Spleen (tissue), 7 donors: ENCODE measurements at regions not wholly inside any gene's neighbourhood (a gene's known extent, or its start where the extent isn't known, plus 50 kb on each side); places are given as distances from the start of the nearest gene placed in this dataset.

Experiments
- POLR2A ChIP-seq, 3 donors: fragments of 450-650 bp; IDR thresholded peaks; one replicate each; pipeline ENCODE4 v1.5.1; 2017; ENCODE audit warnings: antibody characterized with exemption in 3 of 3, mild to moderate bottlenecking in 1 of 3
- POLR2AphosphoS5 ChIP-seq, 3 donors: sonication (generic); formaldehyde crosslinking; IDR thresholded peaks; one replicate each; pipeline ENCODE4 v1.5.1; 2017; ENCODE audit warnings: antibody characterized with exemption in 3 of 3
- TF ChIP-seq, protein P1 (sequence below), 11 experiments: fragments of 200-600 bp in 7 of 11; fragments of 450-650 bp in 4 of 11; sonication (generic) in 4 of 11; IDR thresholded peaks in 8 of 11; conservative IDR thresholded peaks in 3 of 11; 1 replicate in 7 of 11; 2 replicates in 4 of 11; pipeline versions ENCODE4 v1.4.0 to v1.8.0; 2016 to 2021; ENCODE audit warnings: antibody characterized with exemption in 11 of 11, inconsistent platforms in 4 of 11, mild to moderate bottlenecking in 1 of 11
- donor health status: DM: no; HTN: no; CAD: no; lungs with moderate emphysema.
- donor health status: DM: no; HTN: no; CAD: no.
- donor health status: DM: no; HTN: no; CAD: no.

- TF ChIP-seq, protein P1, sequence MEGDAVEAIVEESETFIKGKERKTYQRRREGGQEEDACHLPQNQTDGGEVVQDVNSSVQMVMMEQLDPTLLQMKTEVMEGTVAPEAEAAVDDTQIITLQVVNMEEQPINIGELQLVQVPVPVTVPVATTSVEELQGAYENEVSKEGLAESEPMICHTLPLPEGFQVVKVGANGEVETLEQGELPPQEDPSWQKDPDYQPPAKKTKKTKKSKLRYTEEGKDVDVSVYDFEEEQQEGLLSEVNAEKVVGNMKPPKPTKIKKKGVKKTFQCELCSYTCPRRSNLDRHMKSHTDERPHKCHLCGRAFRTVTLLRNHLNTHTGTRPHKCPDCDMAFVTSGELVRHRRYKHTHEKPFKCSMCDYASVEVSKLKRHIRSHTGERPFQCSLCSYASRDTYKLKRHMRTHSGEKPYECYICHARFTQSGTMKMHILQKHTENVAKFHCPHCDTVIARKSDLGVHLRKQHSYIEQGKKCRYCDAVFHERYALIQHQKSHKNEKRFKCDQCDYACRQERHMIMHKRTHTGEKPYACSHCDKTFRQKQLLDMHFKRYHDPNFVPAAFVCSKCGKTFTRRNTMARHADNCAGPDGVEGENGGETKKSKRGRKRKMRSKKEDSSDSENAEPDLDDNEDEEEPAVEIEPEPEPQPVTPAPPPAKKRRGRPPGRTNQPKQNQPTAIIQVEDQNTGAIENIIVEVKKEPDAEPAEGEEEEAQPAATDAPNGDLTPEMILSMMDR (IDR thresholded peaks at IDR 0.05 in 8 of 11, conservative IDR thresholded peaks at IDR 0.05 in 3 of 11) = no peak
- no peak for TF ChIP-seq POLR2A (IDR thresholded peaks at IDR 0.05)
- no peak for TF ChIP-seq POLR2AphosphoS5 (IDR thresholded peaks at IDR 0.05)
Measured at GRCh38 chr14:26939755-26940154, 341.9 kb upstream of the NOVA1 start.
